SK-N-MC (cell line): ENCODE measurements at regions not wholly inside any gene's neighbourhood (a gene's known extent, or its start where the extent isn't known, plus 50 kb on each side); places are given as distances from the start of the nearest gene placed in this dataset.

Experiments used
- EZH2 ChIP-seq: fragments of 200-600 bp; sonication (generic); IDR thresholded peaks from one replicate; pipeline ENCODE4 v1.6.1; 2017; ENCODE audit warnings: antibody characterized with exemption
- POLR2AphosphoS5 ChIP-seq: IDR thresholded peaks from 2 replicates; pipeline ENCODE4 v1.6.1; 2012; ENCODE audit warnings: mild to moderate bottlenecking, low read depth, low read length, borderline replicate concordance

DNA sequence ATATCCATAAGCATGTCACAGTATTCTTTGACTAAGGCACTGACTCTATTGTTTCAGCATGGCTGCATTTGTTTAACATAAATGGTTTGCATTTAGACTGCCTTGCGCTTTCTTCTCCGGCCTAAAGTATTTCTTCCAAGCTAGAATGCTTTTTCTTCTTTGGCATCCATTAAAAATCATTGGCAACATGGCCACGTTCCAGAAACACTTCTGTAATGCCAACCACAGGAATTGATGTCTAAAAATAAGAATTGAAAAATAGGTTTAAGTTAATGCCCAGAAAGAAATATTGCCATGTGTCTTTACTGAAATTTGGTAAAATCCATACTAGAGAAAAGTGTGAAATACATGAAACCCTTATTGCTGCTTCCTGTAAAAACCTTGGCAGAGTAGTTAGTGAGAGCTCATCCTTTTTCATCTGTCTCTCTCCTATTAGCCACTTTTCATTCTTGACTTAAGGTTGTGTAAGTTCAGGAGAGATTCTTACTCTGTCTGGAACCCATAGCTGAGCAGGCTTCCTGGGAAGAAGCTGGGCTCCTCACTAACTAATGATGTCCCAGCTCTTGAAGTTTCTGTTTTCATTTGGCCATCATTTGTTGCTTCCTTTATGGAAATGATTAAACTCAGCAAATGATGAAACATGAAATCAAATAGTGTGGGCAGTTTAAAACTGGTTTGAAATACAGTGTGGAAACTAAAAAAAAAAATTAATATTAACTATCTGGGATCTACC is 58.2 kb upstream of the RPS23 start:
- no peak for TF ChIP-seq POLR2AphosphoS5
- TF ChIP-seq EZH2 = no peak
